IMR-90 (cell line): ENCODE measurements at regions not wholly inside any gene's neighbourhood (a gene's known extent, or its start where the extent isn't known, plus 50 kb on each side); places are given as distances from the start of the nearest gene placed in this dataset.

Source experiments
- ATAC-seq: fragments of 200-7000 bp; cut with Tn5 transposase; 2 replicates; pipeline ENCODE4 v1.9.1; 2020; ENCODE audit warnings: low read depth, mild to moderate bottlenecking, moderate library complexity
- BruUV-seq: library from RNA; stranded (reverse); fragments of 400-500 nt; replicated peaks from 2 replicates; lab custom pipeline; 2021; lab: Mats Ljungman, UMichigan
- CTCF ChIA-PET: fragments of 300-600 bp; formaldehyde crosslinking; extraction: SDS; loops from one replicate; lab custom pipeline; 2021; ENCODE audit warnings: antibody characterized with exemption; lab: Yijun Ruan, JAX
- POLR2A ChIA-PET: fragments of 300-600 bp; sonication (Branson Sonifier 250); formaldehyde crosslinking; loops from one replicate; lab custom pipeline; 2022; ENCODE audit warnings: antibody characterized with exemption; ENCODE audit not compliant: unreplicated experiment; lab: Charles Lee
- DNase-seq: peaks from one replicate; pipeline ENCODE4 v3.0.0; 2013
- H2AFZ ChIP-seq: replicated peaks from 2 replicates; pipeline ENCODE3; 2013; ENCODE audit warnings: low read length, mild to moderate bottlenecking; ENCODE audit not compliant: poor library complexity
- H2AK5ac ChIP-seq: 2 replicates; pipeline ENCODE4 v1.6.1; 2013; ENCODE audit warnings: low read depth, low read length, inconsistent platforms
- H2AK9ac ChIP-seq: replicated peaks from 2 replicates; pipeline ENCODE3; 2013; ENCODE audit warnings: mild to moderate bottlenecking, low read depth, low read length, moderate library complexity; ENCODE audit not compliant: poor library complexity
- H2BK120ac ChIP-seq: 2 replicates; pipeline ENCODE4 v1.6.1; 2013; ENCODE audit warnings: low read depth, low read length, inconsistent platforms
- H2BK15ac ChIP-seq: 3 replicates; pipeline ENCODE4 v1.6.1; 2013; ENCODE audit warnings: low read depth, low read length, inconsistent platforms
- H2BK20ac ChIP-seq: 2 replicates; pipeline ENCODE4 v1.6.1; 2013; ENCODE audit warnings: low read depth, mild to moderate bottlenecking, inconsistent platforms, low read length, moderate library complexity
- H2BK5ac ChIP-seq: 2 replicates; pipeline ENCODE4 v1.6.1; 2013; ENCODE audit warnings: mild to moderate bottlenecking, low read depth, low read length, inconsistent platforms; ENCODE audit not compliant: poor library complexity, severe bottlenecking
- H3K14ac ChIP-seq: replicated peaks from 2 replicates; pipeline ENCODE4 v1.6.1; 2013; ENCODE audit warnings: low read depth, low read length, inconsistent platforms
- H3K18ac ChIP-seq: 2 replicates; pipeline ENCODE4 v1.6.1; 2013; ENCODE audit warnings: low read depth, low read length, control low read depth
- H3K23ac ChIP-seq: 2 replicates; pipeline ENCODE4 v1.6.1; 2013; ENCODE audit warnings: low read depth, low read length, inconsistent platforms
- H3K27ac ChIP-seq: 2 replicates; pipeline ENCODE4 v1.5.1; 2013; ENCODE audit warnings: mild to moderate bottlenecking, control low read depth, low read length; ENCODE audit not compliant: insufficient read depth
- H3K27me3 ChIP-seq: 2 replicates; pipeline ENCODE4 v1.6.1; 2013; ENCODE audit warnings: low read length; ENCODE audit not compliant: control insufficient read depth, insufficient read depth
- H3K36me3 ChIP-seq: 2 replicates; pipeline ENCODE4 v1.6.1; 2013; ENCODE audit warnings: low read length, mixed read lengths; ENCODE audit not compliant: control insufficient read depth, insufficient read depth
- H3K4ac ChIP-seq: 2 replicates; pipeline ENCODE4 v1.6.1; 2013; ENCODE audit warnings: low read depth, low read length, inconsistent platforms
- H3K4me1 ChIP-seq: 2 replicates; pipeline ENCODE4 v1.6.1; 2013; ENCODE audit warnings: low read length, mixed read lengths; ENCODE audit not compliant: control insufficient read depth, insufficient read depth
- H3K4me2 ChIP-seq: 2 replicates; pipeline ENCODE4 v1.6.1; 2013; ENCODE audit warnings: low read depth, mild to moderate bottlenecking, control low read depth, low read length, moderate library complexity
- H3K4me3 ChIP-seq: 2 replicates; pipeline ENCODE4 v1.5.1; 2013; ENCODE audit warnings: low read depth, mild to moderate bottlenecking, control low read depth, low read length, moderate library complexity; ENCODE audit not compliant: insufficient read depth
- H3K56ac ChIP-seq: 2 replicates; pipeline ENCODE4 v1.6.1; 2013; ENCODE audit warnings: low read length, inconsistent platforms; ENCODE audit not compliant: insufficient read depth; ENCODE audit errors: extremely low read depth
- H3K79me1 ChIP-seq, 2 experiments: 2 replicates each; pipeline ENCODE4 v1.6.1; 2013; ENCODE audit warnings: low read length in 2 of 2, inconsistent platforms in 1 of 2, low read depth in 1 of 2
- H3K9ac ChIP-seq: 2 replicates; pipeline ENCODE4 v1.6.1; 2013; ENCODE audit warnings: low read depth, low read length, control low read depth
- H3K9me1 ChIP-seq: 2 replicates; pipeline ENCODE4 v1.6.1; 2013; ENCODE audit warnings: low read length, inconsistent platforms; ENCODE audit not compliant: insufficient read depth
- H3K9me3 ChIP-seq: 2 replicates; pipeline ENCODE4 v1.6.1; 2013; ENCODE audit warnings: low read length; ENCODE audit not compliant: control insufficient read depth, insufficient read depth
- H4K20me1 ChIP-seq: 2 replicates; pipeline ENCODE4 v1.6.1; 2013; ENCODE audit warnings: low read length, inconsistent platforms; ENCODE audit not compliant: insufficient read depth
- H4K5ac ChIP-seq: 2 replicates; pipeline ENCODE4 v1.6.1; 2013; ENCODE audit warnings: mild to moderate bottlenecking, low read depth, low read length, control low read depth
- H4K8ac ChIP-seq, 2 experiments: 2 replicates each; pipeline ENCODE4 v1.6.1; 2013; ENCODE audit warnings: low read depth in 2 of 2, low read length in 2 of 2, control low read depth in 1 of 2, inconsistent platforms in 1 of 2
- H4K91ac ChIP-seq: 2 replicates; pipeline ENCODE4 v1.6.1; 2013; ENCODE audit warnings: low read depth, low read length, inconsistent platforms; ENCODE audit not compliant: insufficient read depth
- BHLHE40 ChIP-seq: fragments of 150-350 bp; IDR thresholded peaks from 2 replicates; pipeline ENCODE4 v1.6.1; 2016; ENCODE audit warnings: mild to moderate bottlenecking, low read depth, low read length
- CEBPB ChIP-seq: IDR thresholded peaks from 2 replicates; pipeline ENCODE4 v1.6.1; 2012; ENCODE audit warnings: low read depth, low read length, improper control_type of control experiment
- CHD1 ChIP-seq: IDR thresholded peaks from 2 replicates; pipeline ENCODE4 v1.6.1; 2012; ENCODE audit warnings: low read depth, low read length, improper control_type of control experiment
- CTCF ChIP-seq: conservative IDR thresholded peaks from 2 replicates; pipeline ENCODE4 v1.5.1; 2012; ENCODE audit warnings: mild to moderate bottlenecking, low read depth, low read length, improper control_type of control experiment
- ELK1 ChIP-seq: fragments of 150-350 bp; IDR thresholded peaks from 2 replicates; pipeline ENCODE4 v1.6.1; 2016; ENCODE audit warnings: low read depth, mild to moderate bottlenecking, low read length, moderate library complexity, borderline replicate concordance
- FOS ChIP-seq: fragments of 150-350 bp; IDR thresholded peaks from 2 replicates; pipeline ENCODE4 v1.6.1; 2016; ENCODE audit warnings: low read depth, low read length
- MAFK ChIP-seq: IDR thresholded peaks from 2 replicates; pipeline ENCODE4 v1.6.1; 2012; ENCODE audit warnings: low read depth, low read length, improper control_type of control experiment
- RAD21 ChIP-seq: IDR thresholded peaks from 2 replicates; pipeline ENCODE4 v1.6.1; 2012; ENCODE audit warnings: low read length, improper control_type of control experiment
- RCOR1 ChIP-seq: IDR thresholded peaks from 2 replicates; pipeline ENCODE4 v1.6.1; 2012; ENCODE audit warnings: mild to moderate bottlenecking, low read length, improper control_type of control experiment; ENCODE audit not compliant: insufficient replicate concordance
- RFX5 ChIP-seq: IDR thresholded peaks from 2 replicates; pipeline ENCODE4 v1.8.0; 2012; ENCODE audit warnings: low read depth, mild to moderate bottlenecking, low read length, moderate library complexity
- USF2 ChIP-seq: fragments of 150-350 bp; IDR thresholded peaks from 2 replicates; pipeline ENCODE4 v1.6.1; 2017; ENCODE audit warnings: mild to moderate bottlenecking, antibody characterized with exemption, low read length, low read depth
- WGBS, 2 experiments: methylation state at CpG; one replicate each; pipeline versions ENCODE4 v1.1.5 to v1.1.7; 2013; ENCODE audit warnings: missing lambda C conversion rate in 2 of 2; ENCODE audit not compliant: insufficient read length in 1 of 2; ENCODE audit errors: extremely low coverage in 2 of 2; 5-methylcytosine and 5-hydroxymethylcytosine counted together
- dilution Hi-C: fragments of 300-500 bp; cut with HindIII; formaldehyde crosslinking; loops from one replicate; pipeline ENCODE4 v1.14.3; 2018; ENCODE audit warnings: low sequenced_read_pairs; ENCODE audit not compliant: unreplicated experiment
- in situ Hi-C: fragments of 300-500 bp; cut with MboI; formaldehyde crosslinking; loops from 3 replicates; pipeline ENCODE4 v1.14.3; 2019; ENCODE audit warnings: low sequenced_read_pairs, inconsistent platforms, mixed read lengths
- intact Hi-C: fragments of 100-400 bp; cut with micrococcal nuclease; formaldehyde crosslinking; loops from 2 replicates; pipeline ENCODE4 v1.10.0; 2022

GRCh38 chr11:62033191-62034035 is 66.0 kb upstream of the FTH1 start (continued):
- no peak for TF ChIP-seq CHD1

GRCh38 chr11:62030071-62030684 is 62.7 kb upstream of the FTH1 start:
- H2AFZ ChIP-seq = no peak overlapping the region
- peaks cover 21% of the 10 kb centered on the region for H3K9me3 ChIP-seq
- no peak overlapping the region for H3K4me2 ChIP-seq
- POLR2A ChIA-PET = no interaction called here
- H3K9ac ChIP-seq = no peak overlapping the region
- no peak overlapping the region for H3K4ac ChIP-seq
- no peaks in the 10 kb centered on the region for H3K79me1 ChIP-seq
- no peak overlapping the region for H3K56ac ChIP-seq
- H2BK5ac ChIP-seq = no peak overlapping the region
- H3K27me3 ChIP-seq = peaks cover 5% of the 10 kb centered on the region; the same call in 1 of the 2 replicates
- no peak overlapping the region for H2AK5ac ChIP-seq
- DNase-seq (no peak), ATAC-seq (no peak)
- no peak overlapping the region for H4K5ac ChIP-seq
- no peak overlapping the region for H2AK9ac ChIP-seq
- no peak overlapping the region for H3K14ac ChIP-seq
- no peak overlapping the region for H3K4me3 ChIP-seq
- CTCF ChIA-PET = no interaction called here
- H4K91ac ChIP-seq = no peak overlapping the region
- in situ Hi-C loops (no loop called here), intact Hi-C loops (no loop called here), dilution Hi-C loops (no loop called here)
- H4K8ac ChIP-seq = no peak overlapping the region
- BruUV-seq = no TSS peak
- no peak overlapping the region for H2BK20ac ChIP-seq
- TF ChIP-seq CEBPB = no peak
- no peak for TF ChIP-seq ELK1
- no peak for TF ChIP-seq MAFK
- no peak for TF ChIP-seq RAD21
- TF ChIP-seq RCOR1 = no peak
- TF ChIP-seq FOS = no peak
- TF ChIP-seq USF2 = no peak
- TF ChIP-seq CTCF = no peak
- no peak for TF ChIP-seq BHLHE40
- TF ChIP-seq RFX5 = no peak
- no peak for TF ChIP-seq CHD1
- no peak overlapping the region for H2BK15ac ChIP-seq
- WGBS, 2 experiments = no CpG with 5 or more reads among the region's 8 CpGs
- no peaks in the 10 kb centered on the region for H4K20me1 ChIP-seq
- H3K27ac ChIP-seq = no peak overlapping the region
- H2BK120ac ChIP-seq = no peak overlapping the region
- H3K23ac ChIP-seq = no peak overlapping the region
- H3K18ac ChIP-seq = no peak overlapping the region
- no peaks in the 10 kb centered on the region for H3K36me3 ChIP-seq
- H3K9me1 ChIP-seq = no peaks in the 10 kb centered on the region
- H3K4me1 ChIP-seq = peaks cover 4% of the 10 kb centered on the region; the same call in 1 of the 2 replicates
